Peyer's patch (tissue), 4 donors: ENCODE measurements at regions not wholly inside any gene's neighbourhood (a gene's known extent, or its start where the extent isn't known, plus 50 kb on each side); places are given as distances from the start of the nearest gene placed in this dataset.

Experiments used
- POLR2A ChIP-seq, 2 donors: fragments of 450-650 bp; IDR thresholded peaks; one replicate each; pipeline ENCODE4 v1.5.1; 2017; ENCODE audit warnings: antibody characterized with exemption in 2 of 2, mild to moderate bottlenecking in 2 of 2, moderate library complexity in 2 of 2
- TF ChIP-seq, protein P1 (sequence below), 6 experiments: fragments of 450-650 bp in 4 of 6; fragments of 200-600 bp in 2 of 6; sonication (generic) in 1 of 6; IDR thresholded peaks; one replicate each; pipeline ENCODE4 v1.5.1; 2017 to 2019; ENCODE audit warnings: antibody characterized with exemption in 6 of 6, mild to moderate bottlenecking in 3 of 6, moderate library complexity in 1 of 6

GRCh38 chr7:47670729-47671128 is 88.8 kb upstream of the TNS3 start:
- TF ChIP-seq, protein P1, sequence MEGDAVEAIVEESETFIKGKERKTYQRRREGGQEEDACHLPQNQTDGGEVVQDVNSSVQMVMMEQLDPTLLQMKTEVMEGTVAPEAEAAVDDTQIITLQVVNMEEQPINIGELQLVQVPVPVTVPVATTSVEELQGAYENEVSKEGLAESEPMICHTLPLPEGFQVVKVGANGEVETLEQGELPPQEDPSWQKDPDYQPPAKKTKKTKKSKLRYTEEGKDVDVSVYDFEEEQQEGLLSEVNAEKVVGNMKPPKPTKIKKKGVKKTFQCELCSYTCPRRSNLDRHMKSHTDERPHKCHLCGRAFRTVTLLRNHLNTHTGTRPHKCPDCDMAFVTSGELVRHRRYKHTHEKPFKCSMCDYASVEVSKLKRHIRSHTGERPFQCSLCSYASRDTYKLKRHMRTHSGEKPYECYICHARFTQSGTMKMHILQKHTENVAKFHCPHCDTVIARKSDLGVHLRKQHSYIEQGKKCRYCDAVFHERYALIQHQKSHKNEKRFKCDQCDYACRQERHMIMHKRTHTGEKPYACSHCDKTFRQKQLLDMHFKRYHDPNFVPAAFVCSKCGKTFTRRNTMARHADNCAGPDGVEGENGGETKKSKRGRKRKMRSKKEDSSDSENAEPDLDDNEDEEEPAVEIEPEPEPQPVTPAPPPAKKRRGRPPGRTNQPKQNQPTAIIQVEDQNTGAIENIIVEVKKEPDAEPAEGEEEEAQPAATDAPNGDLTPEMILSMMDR (IDR thresholded peaks at IDR 0.05): no peak
- TF ChIP-seq POLR2A (IDR thresholded peaks at IDR 0.05): no peak
